ENCODE measurements at regions not wholly inside any gene's neighbourhood (a gene's known extent, or its start where the extent isn't known, plus 50 kb on each side); places are given as distances from the start of the nearest gene placed in this dataset.

DNA sequence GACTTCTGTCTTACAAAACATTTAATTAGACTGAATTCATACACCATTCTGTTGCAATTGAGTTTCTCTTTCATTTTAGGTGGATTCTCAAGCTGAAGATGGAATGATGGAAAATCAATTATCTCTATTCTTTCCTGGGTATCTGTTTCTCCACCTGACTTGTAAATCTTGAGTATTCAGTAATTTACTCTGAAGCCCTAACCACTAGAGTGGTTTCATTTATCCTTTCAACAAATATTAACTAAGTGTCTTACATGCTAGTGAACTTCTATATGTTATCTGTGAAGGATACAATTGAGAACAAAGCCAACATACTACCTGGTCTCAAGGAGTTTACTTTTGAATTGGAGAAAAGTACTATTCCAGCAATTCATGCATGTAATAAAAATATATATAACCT is 94.1 kb upstream of the ZNF804A start:
- no peak for DNase-seq (ENCODE audit: low read depth, low spot score)
- ChIA-PET POLR2A (no interaction called here), CTCF (no interaction called here)
- dilution Hi-C loops (cut with MboI; ENCODE audit: extremely low pct_ligation_motif_present, low sequenced_read_pairs) (no loop called here), intact Hi-C loops (cut with micrococcal nuclease) (no loop called here)
- no TSS peak for BruUV-seq (replicated peaks)
- H3K9me3 ChIP-seq (replicated peaks; ENCODE audit: control insufficient read depth, insufficient read depth, low read length), result no peaks in the 10 kb centered on the region
- no peaks in the 10 kb centered on the region for H3K79me2 ChIP-seq (ENCODE audit: control insufficient read depth, insufficient read depth, low read length)
- no peaks in the 10 kb centered on the region for H4K20me1 ChIP-seq (replicated peaks; ENCODE audit: control insufficient read depth, extremely low read depth, insufficient read depth, low read length)
- FAIRE-seq, result no peak
- H3K4me1 ChIP-seq (ENCODE audit: control insufficient read depth, extremely low read depth, insufficient read depth, low read length), result no peaks in the 10 kb centered on the region
- no peaks in the 10 kb centered on the region for H3K27me3 ChIP-seq (ENCODE audit: control insufficient read depth in 2 of 2, insufficient read depth in 2 of 2, low read length in 2 of 2)
- no peak overlapping the region for H2AFZ ChIP-seq (ENCODE audit: low read depth, low read length)
- no peaks in the 10 kb centered on the region for H3K36me3 ChIP-seq (ENCODE audit: control insufficient read depth in 2 of 2, extremely low read depth in 1 of 2, insufficient read depth in 2 of 2, low read length in 2 of 2)
- H3K9me1 ChIP-seq (replicated peaks; ENCODE audit: control insufficient read depth, extremely low read depth, insufficient read depth, low read length), result no peaks in the 10 kb centered on the region
- H3K27ac ChIP-seq (ENCODE audit: insufficient read depth, low read depth, low read length), result no peak overlapping the region
- no peak overlapping the region for H3K4me2 ChIP-seq (ENCODE audit: insufficient read depth, low read length)
- H3K9ac ChIP-seq (replicated peaks; ENCODE audit: extremely low read depth, insufficient read depth, low read length), result no peak overlapping the region
- no peak overlapping the region for H3K4me3 ChIP-seq (replicated peaks in 1 of 3; ENCODE audit: insufficient read depth in 1 of 3, low read depth in 1 of 3, low read length in 3 of 3)
- no peak for TF ChIP-seq POLR2A (IDR thresholded peaks at IDR 0.05; ENCODE audit: low read depth, low read length)
- TF ChIP-seq EZH2 (IDR thresholded peaks at IDR 0.05; ENCODE audit: borderline replicate concordance, low read depth, low read length, severe bottlenecking), result no peak
- TF ChIP-seq, protein P1, sequence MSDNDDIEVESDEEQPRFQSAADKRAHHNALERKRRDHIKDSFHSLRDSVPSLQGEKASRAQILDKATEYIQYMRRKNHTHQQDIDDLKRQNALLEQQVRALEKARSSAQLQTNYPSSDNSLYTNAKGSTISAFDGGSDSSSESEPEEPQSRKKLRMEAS (IDR thresholded peaks at IDR 0.05; ENCODE audit: insufficient read depth, insufficient read length), result no peak
- no peak for TF ChIP-seq GATA2 (IDR thresholded peaks at IDR 0.05; ENCODE audit: insufficient read depth, insufficient read length, low read depth, low read length)
- TF ChIP-seq, protein P2, sequence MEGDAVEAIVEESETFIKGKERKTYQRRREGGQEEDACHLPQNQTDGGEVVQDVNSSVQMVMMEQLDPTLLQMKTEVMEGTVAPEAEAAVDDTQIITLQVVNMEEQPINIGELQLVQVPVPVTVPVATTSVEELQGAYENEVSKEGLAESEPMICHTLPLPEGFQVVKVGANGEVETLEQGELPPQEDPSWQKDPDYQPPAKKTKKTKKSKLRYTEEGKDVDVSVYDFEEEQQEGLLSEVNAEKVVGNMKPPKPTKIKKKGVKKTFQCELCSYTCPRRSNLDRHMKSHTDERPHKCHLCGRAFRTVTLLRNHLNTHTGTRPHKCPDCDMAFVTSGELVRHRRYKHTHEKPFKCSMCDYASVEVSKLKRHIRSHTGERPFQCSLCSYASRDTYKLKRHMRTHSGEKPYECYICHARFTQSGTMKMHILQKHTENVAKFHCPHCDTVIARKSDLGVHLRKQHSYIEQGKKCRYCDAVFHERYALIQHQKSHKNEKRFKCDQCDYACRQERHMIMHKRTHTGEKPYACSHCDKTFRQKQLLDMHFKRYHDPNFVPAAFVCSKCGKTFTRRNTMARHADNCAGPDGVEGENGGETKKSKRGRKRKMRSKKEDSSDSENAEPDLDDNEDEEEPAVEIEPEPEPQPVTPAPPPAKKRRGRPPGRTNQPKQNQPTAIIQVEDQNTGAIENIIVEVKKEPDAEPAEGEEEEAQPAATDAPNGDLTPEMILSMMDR (IDR thresholded peaks at IDR 0.05; ENCODE audit: extremely low read depth in 1 of 2, insufficient read depth in 1 of 2, low read depth in 1 of 2, low read length in 2 of 2), result no peak
- no peak for TF ChIP-seq FOS (IDR thresholded peaks at IDR 0.05; ENCODE audit: borderline replicate concordance, insufficient read depth, low read length)
- TF ChIP-seq JUN (IDR thresholded peaks at IDR 0.05; ENCODE audit: borderline replicate concordance, insufficient read depth, insufficient read length, low read depth), result no peak
- TF ChIP-seq MYC (IDR thresholded peaks at IDR 0.05; ENCODE audit: low read depth, low read length), result no peak
- TF ChIP-seq POLR2AphosphoS5 (IDR thresholded peaks at IDR 0.05; ENCODE audit: insufficient read depth, low read depth, low read length), result no peak

Data from endothelial cell of umbilical vein (primary cell).